ENCODE measurements at regions not wholly inside any gene's neighbourhood (a gene's known extent, or its start where the extent isn't known, plus 50 kb on each side); places are given as distances from the start of the nearest gene placed in this dataset.

DNA sequence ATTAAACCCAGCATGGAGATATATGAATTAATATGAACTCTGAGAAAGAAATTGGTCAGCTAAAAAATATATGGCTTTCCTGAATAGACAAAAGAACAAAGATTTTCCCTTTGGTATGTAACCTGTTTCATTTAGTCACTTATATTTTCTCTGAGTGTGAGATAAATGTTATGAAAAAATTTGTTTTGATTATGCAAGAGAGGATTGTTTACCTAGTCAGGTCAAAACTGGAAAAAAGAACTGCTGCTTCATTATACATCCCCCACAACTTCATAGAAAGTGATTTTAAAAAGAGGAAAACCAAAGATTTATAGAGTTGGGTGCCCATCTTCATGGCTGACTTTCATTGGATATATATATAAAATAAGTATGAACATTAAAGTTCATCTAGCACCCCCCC lies 242.2 kb upstream of the FN1 start:
- TF ChIP-seq, protein P1, sequence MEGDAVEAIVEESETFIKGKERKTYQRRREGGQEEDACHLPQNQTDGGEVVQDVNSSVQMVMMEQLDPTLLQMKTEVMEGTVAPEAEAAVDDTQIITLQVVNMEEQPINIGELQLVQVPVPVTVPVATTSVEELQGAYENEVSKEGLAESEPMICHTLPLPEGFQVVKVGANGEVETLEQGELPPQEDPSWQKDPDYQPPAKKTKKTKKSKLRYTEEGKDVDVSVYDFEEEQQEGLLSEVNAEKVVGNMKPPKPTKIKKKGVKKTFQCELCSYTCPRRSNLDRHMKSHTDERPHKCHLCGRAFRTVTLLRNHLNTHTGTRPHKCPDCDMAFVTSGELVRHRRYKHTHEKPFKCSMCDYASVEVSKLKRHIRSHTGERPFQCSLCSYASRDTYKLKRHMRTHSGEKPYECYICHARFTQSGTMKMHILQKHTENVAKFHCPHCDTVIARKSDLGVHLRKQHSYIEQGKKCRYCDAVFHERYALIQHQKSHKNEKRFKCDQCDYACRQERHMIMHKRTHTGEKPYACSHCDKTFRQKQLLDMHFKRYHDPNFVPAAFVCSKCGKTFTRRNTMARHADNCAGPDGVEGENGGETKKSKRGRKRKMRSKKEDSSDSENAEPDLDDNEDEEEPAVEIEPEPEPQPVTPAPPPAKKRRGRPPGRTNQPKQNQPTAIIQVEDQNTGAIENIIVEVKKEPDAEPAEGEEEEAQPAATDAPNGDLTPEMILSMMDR (IDR thresholded peaks at IDR 0.05) = no peak
- Histone ChIP-seq H3K9me3 (no peaks in the 10 kb centered on the region), H3K4me3 (no peak overlapping the region), H3K27me3 (no peaks in the 10 kb centered on the region), H3K27ac (peak overlapping the region in 1 of 3 donors; percentile 1), H3K4me1 (peaks cover 0 to 40% (median 8%) of the 10 kb centered on the region in 4 donors), H3K36me3 (no peaks in the 10 kb centered on the region)
- DNase-seq (no peak), ATAC-seq (peak in 3 of 4 donors; percentile 25 to 47 (median 42))
- intact Hi-C loops (cut with DNase I) = no loop called here

DNA sequence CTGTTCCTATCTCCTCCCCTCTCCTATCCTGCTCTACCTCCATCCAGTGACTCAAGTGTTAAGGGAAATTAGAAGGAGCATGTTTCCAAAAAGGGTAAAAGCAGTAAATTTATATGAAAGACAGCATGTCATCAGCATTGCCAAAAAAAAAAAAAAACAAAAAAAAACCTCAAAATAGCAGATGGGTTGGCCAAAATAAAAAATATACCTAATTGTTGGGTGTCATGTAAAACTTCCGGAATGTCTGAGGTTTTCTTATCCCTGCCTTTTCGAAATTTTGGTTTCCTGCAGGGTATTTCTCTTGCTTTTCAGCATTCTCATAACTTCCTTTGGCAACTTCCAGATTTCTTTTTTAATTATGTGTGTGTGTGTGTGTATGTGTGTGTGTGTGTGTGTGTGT lies 241.6 kb upstream of the FN1 start:
- 70% methylated on average over 2 of the region's 2 CpGs for WGBS (ENCODE audit: insufficient coverage, low coverage, low lambda C conversion rate, missing lambda C conversion rate)
- no peaks in the 10 kb centered on the region for H3K9me3 ChIP-seq
- H3K4me3 ChIP-seq = no peak overlapping the region
- no peak for DNase-seq
- no peak overlapping the region for H3K27ac ChIP-seq
- peaks cover 0 to 38% (median 8%) of the 10 kb centered on the region in 4 donors for H3K4me1 ChIP-seq
- intact Hi-C loops (cut with DNase I) = no loop called here
- no peaks in the 10 kb centered on the region for H3K36me3 ChIP-seq
- TF ChIP-seq, protein P1 (IDR thresholded peaks at IDR 0.05) = no peak
- no peak for TF ChIP-seq POLR2A (IDR thresholded peaks at IDR 0.05)
- no peaks in the 10 kb centered on the region for H3K27me3 ChIP-seq
- no peak for ATAC-seq

DNA sequence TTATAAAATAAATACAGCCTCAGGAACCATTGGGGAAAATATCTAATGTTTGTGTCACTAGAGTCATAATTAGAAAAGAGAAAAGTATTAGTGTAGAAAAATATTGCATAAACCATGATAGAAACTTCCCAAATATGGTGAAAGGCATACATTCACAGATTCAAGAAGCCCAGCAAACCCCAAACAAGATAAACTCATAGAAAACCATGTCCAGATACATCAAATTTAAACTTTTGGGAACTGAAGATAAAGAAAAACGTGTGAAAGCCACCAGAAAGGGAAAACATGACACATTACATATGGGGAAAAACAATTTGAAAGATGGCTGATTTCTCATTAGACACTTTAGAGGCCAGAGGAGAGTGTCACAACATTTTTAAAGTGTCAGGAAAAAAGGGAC lies 236.5 kb upstream of the FN1 start:
- no peak for TF ChIP-seq POLR2A (IDR thresholded peaks at IDR 0.05)
- TF ChIP-seq, protein P1 (IDR thresholded peaks at IDR 0.05) = no peak
- DNase-seq (no peak), ATAC-seq (no peak)
- Histone ChIP-seq H3K27ac (no peak overlapping the region), H3K9me3 (no peaks in the 10 kb centered on the region), H3K4me1 (peaks cover 0 to 6% (median 1%) of the 10 kb centered on the region in 4 donors), H3K36me3 (no peaks in the 10 kb centered on the region), H3K27me3 (no peaks in the 10 kb centered on the region), H3K4me3 (no peak overlapping the region)
- intact Hi-C loops (cut with DNase I) = no loop called here
- 30% methylated on average over 1 of the region's 1 CpG for WGBS (ENCODE audit: insufficient coverage, low coverage, low lambda C conversion rate, missing lambda C conversion rate)

DNA sequence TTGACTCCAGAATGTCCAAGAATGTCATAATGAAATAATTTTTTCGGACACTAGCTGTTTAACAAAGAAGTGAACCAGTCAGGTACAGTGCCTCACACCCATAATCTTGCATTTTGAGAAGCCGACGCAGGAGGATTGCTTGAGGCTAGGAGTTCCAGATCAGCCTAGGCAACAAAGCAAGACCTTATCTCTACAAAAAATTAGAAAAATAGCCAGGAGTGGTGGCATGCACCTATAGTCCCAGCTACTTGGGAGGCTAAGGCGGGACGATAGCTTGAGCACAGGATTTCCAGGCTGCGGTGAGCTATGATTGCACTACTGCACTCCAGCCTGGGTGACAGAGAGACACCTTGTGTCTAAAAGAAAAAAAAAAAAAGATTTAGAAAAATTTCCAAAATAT lies 235.8 kb upstream of the FN1 start:
- Histone ChIP-seq H3K4me3 (no peak overlapping the region), H3K27me3 (no peaks in the 10 kb centered on the region), H3K4me1 (peaks cover 0 to 6% (median 0%) of the 10 kb centered on the region in 4 donors), H3K9me3 (no peaks in the 10 kb centered on the region), H3K27ac (no peak overlapping the region), H3K36me3 (no peaks in the 10 kb centered on the region)
- WGBS (ENCODE audit: insufficient coverage, low coverage, low lambda C conversion rate, missing lambda C conversion rate) = 87% methylated on average over 5 of the region's 6 CpGs
- no peak for DNase-seq
- intact Hi-C loops (cut with DNase I) = no loop called here
- no peak for ATAC-seq
- no peak for TF ChIP-seq POLR2A (IDR thresholded peaks at IDR 0.05)
- TF ChIP-seq, protein P1 (IDR thresholded peaks at IDR 0.05) = no peak

DNA sequence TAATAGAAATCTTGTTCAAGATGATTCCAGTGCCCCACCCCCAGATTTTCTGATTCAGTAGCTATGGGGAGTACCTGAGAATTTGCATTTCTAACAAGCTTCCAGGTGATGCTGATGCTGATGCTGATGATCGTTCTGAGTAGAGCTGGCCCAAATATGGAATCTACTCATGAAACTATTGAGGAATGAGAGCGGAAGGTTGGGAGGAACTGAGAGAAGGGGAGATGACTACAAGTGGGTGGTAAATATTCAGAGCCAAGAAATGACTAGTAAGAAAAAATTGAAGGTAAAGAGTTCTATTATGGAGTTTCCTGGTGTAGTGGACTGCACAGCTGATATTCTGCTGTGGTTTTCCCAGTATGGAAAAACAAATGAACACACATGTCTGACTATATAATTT lies 235.4 kb upstream of the FN1 start:
- Histone ChIP-seq H3K4me1 (peaks cover 0 to 6% (median 0%) of the 10 kb centered on the region in 4 donors), H3K27me3 (no peaks in the 10 kb centered on the region), H3K9me3 (no peaks in the 10 kb centered on the region), H3K4me3 (no peak overlapping the region), H3K36me3 (no peaks in the 10 kb centered on the region), H3K27ac (no peak overlapping the region)
- no peak for TF ChIP-seq POLR2A (IDR thresholded peaks at IDR 0.05)
- TF ChIP-seq, protein P1 (IDR thresholded peaks at IDR 0.05) = no peak
- intact Hi-C loops (cut with DNase I) = no loop called here
- DNase-seq = no peak
- ATAC-seq = no peak
- 100% methylated on average over 2 of the region's 2 CpGs for WGBS (ENCODE audit: insufficient coverage, low coverage, low lambda C conversion rate, missing lambda C conversion rate)

Measured in right lobe of liver (tissue), 6 donors.